GM18858 (cell line): ENCODE measurements at regions not wholly inside any gene's neighbourhood (a gene's known extent, or its start where the extent isn't known, plus 50 kb on each side); places are given as distances from the start of the nearest gene placed in this dataset.

Source experiments
- ATAC-seq: cut with Tn5 transposase; IDR thresholded peaks from one replicate; pipeline ENCODE4 v1.9.1; 2021; ENCODE audit not compliant: unreplicated experiment

DNA sequence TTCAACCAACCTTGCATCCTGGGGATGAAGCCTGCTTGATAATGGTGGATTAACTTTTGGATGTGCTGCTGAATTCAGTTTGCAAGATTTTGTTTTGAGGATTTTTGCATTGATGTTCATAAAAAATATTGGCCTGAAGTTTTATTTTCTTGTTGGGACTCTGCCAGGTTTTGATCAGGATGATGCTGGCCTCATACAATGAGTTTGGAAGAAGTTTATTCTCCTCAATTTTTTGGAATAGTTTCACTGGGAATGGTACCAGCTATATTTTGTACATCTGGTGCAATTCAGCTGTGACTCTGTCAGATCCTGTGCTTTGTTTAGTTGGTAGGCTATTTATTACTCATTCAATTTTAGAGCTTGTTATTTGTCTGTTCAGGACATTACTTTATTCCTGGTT lies 340.3 kb upstream of the TRAM1L1 start:
- ATAC-seq = no peak

DNA sequence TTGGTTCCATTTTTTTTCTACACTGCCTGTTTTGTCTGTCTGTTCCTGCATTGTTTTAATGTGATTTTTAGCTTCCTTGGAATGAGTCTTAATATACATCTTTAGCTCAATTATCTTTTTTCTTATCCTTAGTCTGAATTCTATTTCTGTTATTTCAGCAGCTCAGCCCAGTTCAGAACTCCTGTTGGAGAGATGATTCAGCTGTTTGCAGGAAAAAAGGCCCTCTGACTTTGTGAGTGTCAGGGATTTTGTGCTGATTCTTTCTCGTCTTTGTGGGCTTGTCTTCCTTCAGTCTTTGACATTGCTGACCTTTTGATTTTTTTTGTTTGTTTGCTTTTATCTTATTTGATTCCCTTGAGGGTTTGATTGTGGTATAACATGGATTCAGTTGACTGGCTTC lies 343.2 kb upstream of the TRAM1L1 start:
- ATAC-seq = no peak

DNA sequence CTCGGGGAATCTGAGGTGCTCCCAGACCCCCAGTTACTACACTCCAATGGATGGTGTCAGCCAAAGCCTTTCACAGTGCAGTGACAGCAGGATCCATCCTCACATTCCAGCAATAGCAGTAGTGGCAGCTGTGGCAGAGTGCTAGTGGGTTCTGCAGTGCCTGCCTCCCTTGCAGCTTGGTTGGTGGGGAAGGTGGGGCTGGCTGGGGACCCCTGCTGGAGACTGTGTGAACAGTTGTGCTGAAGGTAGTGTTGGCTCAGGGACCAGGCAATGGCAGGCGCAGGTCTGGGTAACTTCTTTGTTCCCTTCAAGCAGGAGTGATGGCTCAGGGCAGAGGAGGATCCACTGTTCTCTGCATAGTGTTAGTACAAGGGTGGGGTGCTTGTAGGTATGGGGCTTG lies 343.7 kb upstream of the TRAM1L1 start:
- ATAC-seq = no peak

DNA sequence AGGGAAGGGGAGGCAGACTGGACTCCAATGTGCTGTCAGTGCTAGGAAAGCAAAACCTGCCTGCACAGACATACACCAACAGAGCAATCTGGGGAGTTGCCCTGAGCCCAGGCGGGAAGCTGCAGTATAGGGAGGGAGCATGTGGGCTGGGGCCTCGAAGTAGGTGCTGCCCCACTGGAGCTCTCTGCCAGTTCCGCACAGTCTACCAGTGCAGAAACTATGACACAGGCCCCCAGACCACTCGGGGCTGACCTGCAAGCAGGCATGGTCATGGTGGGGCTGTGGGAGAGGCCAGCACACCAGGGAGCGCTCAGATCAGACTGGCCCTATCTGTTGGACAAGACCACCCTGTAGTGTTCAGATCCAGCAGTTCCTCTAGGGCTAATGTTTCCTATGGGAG lies 344.1 kb upstream of the TRAM1L1 start:
- no peak for ATAC-seq

DNA sequence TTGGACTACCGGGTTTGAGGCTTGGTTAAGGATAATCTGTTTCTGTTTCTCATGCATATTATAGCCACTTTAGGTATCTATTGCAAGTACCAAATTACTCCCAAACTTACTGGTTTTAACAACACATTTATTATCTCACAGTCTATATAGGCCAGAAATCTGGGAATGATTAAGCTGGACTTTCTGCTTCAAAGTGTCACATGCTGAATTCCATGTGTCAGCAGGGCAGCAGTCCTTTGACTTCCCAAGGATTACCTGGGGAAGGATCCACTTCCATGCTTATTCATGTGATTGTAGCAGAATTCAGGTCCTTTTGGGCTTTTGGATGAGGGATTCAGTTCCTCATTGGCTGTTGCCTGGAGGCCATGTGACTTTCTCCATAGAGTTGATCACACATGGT lies 349.0 kb upstream of the TRAM1L1 start:
- no peak for ATAC-seq

GRCh38 chr4:117447925-117448324 lies 362.5 kb upstream of the TRAM1L1 start:
- peak; percentile 79 for ATAC-seq

GRCh38 chr4:117455088-117455487 lies 369.7 kb upstream of the TRAM1L1 start:
- ATAC-seq = no peak

- no peak for ATAC-seq
Measured at GRCh38 chr4:117466388-117466787, 381.0 kb upstream of the TRAM1L1 start.

DNA sequence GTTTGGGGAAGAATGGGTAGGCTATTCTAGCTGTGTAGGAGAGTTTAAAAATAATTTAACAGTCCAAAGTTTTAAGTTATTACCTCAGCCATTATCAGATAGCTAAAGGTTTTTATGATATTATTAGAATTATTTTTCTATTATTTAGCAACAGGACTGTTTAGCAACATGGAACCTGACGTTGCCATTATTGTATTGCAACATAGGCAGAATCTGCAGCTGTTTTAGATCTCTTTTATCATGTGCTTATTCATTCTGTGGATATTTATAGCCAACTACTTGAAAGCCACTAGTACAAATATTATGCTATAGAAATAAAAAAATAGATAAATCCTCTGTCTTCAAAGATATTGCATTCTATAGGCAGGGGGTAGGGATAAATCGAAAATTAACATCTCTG lies 382.0 kb upstream of the TRAM1L1 start:
- ATAC-seq = no peak

GRCh38 chr4:117474987-117475386 lies 389.6 kb upstream of the TRAM1L1 start:
- no peak for ATAC-seq

DNA sequence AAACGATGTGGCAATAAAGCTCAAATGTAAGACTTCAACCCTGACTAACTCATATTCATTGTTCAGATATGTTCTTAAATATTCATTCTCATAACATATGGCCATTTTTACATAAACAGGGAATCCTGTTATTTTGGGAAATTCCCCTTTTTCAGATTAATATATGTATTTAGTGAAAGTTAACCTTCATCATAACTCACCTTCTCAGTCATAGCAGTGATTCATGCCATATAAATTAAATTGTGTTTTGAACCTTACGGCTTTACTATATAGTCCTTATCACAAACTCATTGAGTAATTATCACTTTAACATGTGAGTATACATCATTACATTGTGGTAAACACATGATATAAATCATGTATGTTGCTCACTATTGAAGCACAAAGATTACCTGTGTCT lies 392.5 kb upstream of the TRAM1L1 start:
- no peak for ATAC-seq

GRCh38 chr4:117478702-117479101 lies 393.3 kb upstream of the TRAM1L1 start:
- ATAC-seq = peak; percentile 59

GRCh38 chr4:117479673-117480072 lies 394.3 kb upstream of the TRAM1L1 start:
- ATAC-seq = no peak

DNA sequence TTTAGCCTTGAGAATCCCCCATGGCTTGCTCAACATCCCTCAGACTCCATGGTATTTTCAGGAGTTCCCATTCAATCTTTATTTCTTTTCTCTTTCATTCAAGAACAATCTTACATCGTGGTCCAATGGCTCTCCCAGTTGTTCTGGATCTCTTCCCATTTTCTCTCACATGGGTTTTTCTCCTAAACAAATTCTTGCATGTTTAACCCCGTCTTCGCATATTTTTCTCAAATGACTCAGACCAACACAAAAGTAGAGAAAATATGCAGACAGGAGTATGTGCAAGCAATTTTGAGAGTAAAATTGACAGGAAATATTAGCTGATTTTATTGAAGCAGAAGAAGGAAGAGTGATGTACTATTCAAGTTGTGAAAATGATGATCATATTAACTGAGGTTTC lies 396.4 kb upstream of the TRAM1L1 start:
- ATAC-seq = no peak

DNA sequence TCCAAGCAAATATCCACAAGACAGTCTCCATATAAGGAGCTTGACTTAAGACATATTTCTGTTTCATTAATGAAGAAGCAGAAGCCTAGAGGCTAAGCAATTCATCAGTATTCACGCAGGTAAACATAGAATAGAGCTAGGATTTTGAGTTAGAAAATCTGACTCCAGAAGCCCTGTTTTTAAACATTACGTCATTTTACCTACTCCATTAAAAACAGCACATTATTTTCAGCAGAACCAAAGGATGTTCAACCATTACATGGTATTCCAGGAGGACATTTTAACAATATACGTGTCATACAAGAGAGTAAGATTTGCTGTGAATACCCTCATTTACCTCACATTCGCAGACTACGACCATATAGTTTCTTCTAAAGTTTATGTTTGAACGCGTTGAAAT lies 403.3 kb upstream of the TRAM1L1 start:
- no peak for ATAC-seq

- no peak for ATAC-seq
Measured at GRCh38 chr4:117489107-117489506, 403.7 kb upstream of the TRAM1L1 start.

GRCh38 chr4:117491516-117491915 lies 406.1 kb upstream of the TRAM1L1 start:
- no peak for ATAC-seq

DNA sequence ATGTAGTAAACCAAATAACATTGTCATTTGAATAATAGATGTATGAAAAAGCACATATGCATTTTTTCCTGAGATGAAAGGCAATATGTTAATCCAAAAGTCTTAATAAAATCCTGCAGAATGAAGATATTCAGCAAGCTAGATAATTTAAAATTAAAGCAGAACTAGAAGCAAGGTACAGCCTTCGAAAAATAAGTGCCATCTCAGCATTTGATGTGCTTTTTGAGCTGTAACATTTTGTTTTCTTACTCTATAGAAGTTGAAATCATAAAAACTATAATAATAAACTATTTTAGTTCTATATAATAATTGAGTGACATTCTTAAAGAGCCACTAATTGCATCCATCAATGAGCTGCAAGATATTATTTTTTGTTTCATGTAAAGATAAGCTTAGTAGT lies 410.4 kb upstream of the TRAM1L1 start:
- ATAC-seq = no peak

GRCh38 chr4:117512414-117512813 lies 427.0 kb upstream of the TRAM1L1 start:
- no peak for ATAC-seq

DNA sequence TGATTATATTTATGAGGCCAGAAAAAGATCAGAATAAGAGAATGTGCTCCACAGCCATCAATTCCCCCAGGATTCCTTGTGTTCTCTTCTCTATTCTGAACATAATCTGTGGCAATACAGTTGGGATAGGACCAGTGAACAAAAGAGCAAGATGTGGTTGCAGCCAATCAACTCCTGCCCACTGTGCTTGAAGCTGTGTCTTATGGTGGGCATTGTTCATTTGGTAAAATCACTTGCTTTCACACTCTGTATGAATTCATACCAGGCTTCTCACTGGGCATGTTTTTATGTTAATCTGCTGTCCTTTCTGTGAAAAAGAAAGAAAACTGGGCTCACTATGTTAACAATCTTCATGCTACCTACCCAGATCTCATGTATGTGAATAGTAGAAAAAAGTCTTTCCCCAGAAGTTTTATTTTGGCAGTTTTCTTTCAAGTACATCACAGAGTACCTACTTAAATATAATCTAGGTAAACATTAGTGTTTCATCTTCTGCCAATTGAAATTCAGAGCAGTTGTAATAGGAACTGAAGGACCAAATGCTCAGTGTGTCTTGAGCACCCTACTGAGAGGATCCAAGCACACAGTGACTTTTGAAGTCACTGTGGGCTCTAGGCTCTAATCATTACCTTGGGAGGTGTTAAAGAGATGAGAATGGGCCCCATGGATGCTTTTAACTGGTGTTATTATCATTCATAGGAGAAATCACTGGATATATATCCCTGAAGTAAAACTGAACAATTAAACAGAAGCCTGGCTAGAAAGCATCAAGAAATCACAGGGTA lies 429.2 kb upstream of the TRAM1L1 start:
- ATAC-seq = no peak

GRCh38 chr4:117515921-117516320 lies 430.5 kb upstream of the TRAM1L1 start:
- no peak for ATAC-seq

DNA sequence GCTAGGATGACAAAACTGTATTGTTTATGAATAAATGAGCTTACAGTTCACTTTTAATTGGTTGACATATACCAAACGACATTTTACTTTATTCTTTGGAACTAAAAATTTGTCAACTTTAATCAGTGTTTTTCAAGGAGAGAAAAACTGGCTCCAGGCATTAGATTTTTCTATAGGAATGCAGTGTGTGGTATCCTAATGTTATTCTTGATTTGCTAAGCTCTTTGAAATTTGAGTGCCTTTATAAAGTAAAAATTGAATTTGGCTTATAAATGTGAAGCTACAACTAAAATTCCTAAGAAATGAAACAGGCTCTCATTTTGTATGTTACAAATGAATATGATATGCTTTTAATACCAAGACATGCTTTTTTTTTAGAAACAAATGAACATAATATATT lies 442.2 kb upstream of the TRAM1L1 start:
- ATAC-seq = no peak

DNA sequence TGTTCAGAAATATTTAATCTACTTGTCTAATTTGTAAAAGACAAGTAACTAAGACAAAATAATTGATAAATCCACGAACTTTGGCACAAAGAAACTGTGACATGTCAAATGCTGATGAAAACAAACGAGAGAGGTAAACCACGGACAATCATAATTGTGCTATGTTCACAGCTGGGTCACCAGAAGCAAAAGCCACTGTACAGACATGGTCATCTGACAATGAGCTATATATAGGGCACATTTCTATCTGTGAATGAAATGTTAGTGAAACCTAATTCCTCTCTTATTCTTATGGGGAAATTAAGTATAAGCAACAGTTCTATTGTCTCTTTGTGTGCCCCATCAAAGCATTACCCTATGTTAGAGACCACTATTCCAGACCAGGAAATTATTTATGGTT lies 444.0 kb upstream of the TRAM1L1 start:
- ATAC-seq = no peak
